Sigmoid colon (tissue), 6 donors: ENCODE measurements at regions not wholly inside any gene's neighbourhood (a gene's known extent, or its start where the extent isn't known, plus 50 kb on each side); places are given as distances from the start of the nearest gene placed in this dataset.

Experiments used
- DNase-seq: peaks from one replicate; pipeline ENCODE4 v3.0.0-alpha.2; 2019
- H3K27ac ChIP-seq, 4 donors: fragments of 200-600 bp; sonication (generic); one replicate each; pipeline ENCODE4 v1.5.1; 2016 to 2019; ENCODE audit warnings: mild to moderate bottlenecking in 1 of 4
- H3K27me3 ChIP-seq, 3 donors: fragments of 200-600 bp; sonication (generic); one replicate each; pipeline ENCODE4 v1.5.1; 2019; ENCODE audit warnings: mild to moderate bottlenecking in 1 of 3
- H3K36me3 ChIP-seq, 4 donors: fragments of 200-600 bp; sonication (generic); one replicate each; pipeline ENCODE4 v1.5.1; 2016 to 2019
- H3K4me1 ChIP-seq, 4 donors: fragments of 200-600 bp; sonication (generic); one replicate each; pipeline ENCODE4 v1.5.1; 2017 to 2019
- H3K4me3 ChIP-seq, 4 donors: fragments of 200-600 bp; sonication (generic); one replicate each; pipeline ENCODE4 v1.5.1; 2017 to 2019; ENCODE audit warnings: mild to moderate bottlenecking in 2 of 4, moderate library complexity in 1 of 4
- H3K9me3 ChIP-seq, 4 donors: fragments of 200-600 bp in 3 of 4; sonication (generic) in 3 of 4; one replicate each; pipeline versions ENCODE4 v1.5.1 to v1.6.1; 2013 to 2019
- EP300 ChIP-seq, 4 donors: sonication (generic); formaldehyde crosslinking; IDR thresholded peaks; one replicate each; pipeline ENCODE4 v1.6.1; 2017; ENCODE audit warnings: antibody characterized with exemption in 4 of 4
- POLR2A ChIP-seq, 2 donors: fragments of 450-650 bp; IDR thresholded peaks; one replicate each; pipeline ENCODE4 v1.6.1; 2016; ENCODE audit warnings: antibody characterized with exemption in 2 of 2, mild to moderate bottlenecking in 2 of 2, moderate library complexity in 2 of 2
- POLR2AphosphoS5 ChIP-seq, 4 donors: sonication (generic); formaldehyde crosslinking; IDR thresholded peaks; one replicate each; pipeline ENCODE4 v1.6.1; 2017; ENCODE audit warnings: antibody characterized with exemption in 4 of 4
- WGBS, 2 donors: extraction: QIAGEN DNeasy Blood & Tissue Kit; methylation state at CpG; one replicate each; pipeline ENCODE4 v1.1.7; 2013; 5-methylcytosine and 5-hydroxymethylcytosine counted together
- intact Hi-C: fragments of 100-400 bp; cut with DNase I; formaldehyde crosslinking; loops from one replicate; pipeline ENCODE4 v1.15.1; 2023
- TF ChIP-seq, protein P1 (sequence below), 4 experiments: fragments of 450-650 bp in 3 of 4; fragments of 200-600 bp in 1 of 4; IDR thresholded peaks; one replicate each; pipeline ENCODE4 v1.5.1; 2016 to 2019; ENCODE audit warnings: antibody characterized with exemption in 4 of 4, mild to moderate bottlenecking in 3 of 4, moderate library complexity in 2 of 4
- donor health status: healthy with polysubstance abuse.
- donor health status: healthy.

DNA sequence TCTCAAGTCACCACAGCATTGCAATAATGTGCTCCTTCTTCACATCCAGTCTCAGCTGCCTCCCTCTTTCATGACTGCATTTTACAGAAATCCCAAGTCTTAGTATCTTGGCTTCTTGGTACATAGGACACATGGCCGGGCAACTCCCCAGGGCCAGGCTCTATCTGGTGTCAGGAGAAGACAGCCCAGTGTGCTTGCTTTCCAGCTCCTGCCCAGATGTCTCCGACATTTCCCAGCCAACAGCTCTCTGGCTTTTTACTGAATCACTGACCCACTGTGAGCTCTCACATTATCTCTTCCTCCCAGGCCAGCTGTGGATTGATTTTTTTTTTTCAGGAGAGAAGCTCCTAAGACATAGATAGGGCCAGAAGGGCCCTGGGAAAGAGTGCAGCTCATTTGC, 346.0 kb upstream of the C11orf87 start:
- DNase-seq = no peak
- Histone ChIP-seq H3K9me3 (no peaks in the 10 kb centered on the region), H3K27ac (no peak overlapping the region), H3K36me3 (no peaks in the 10 kb centered on the region), H3K27me3 (no peaks in the 10 kb centered on the region), H3K4me1 (peaks cover 0 to 11% (median 0%) of the 10 kb centered on the region in 4 donors), H3K4me3 (no peak overlapping the region)
- intact Hi-C loops = no loop called here
- 86 to 92% methylated on average over 2 of the region's 2 CpGs for WGBS, 2 donors
- TF ChIP-seq EP300 (IDR thresholded peaks at IDR 0.05) (no peak), POLR2A (IDR thresholded peaks at IDR 0.05) (no peak), POLR2AphosphoS5 (IDR thresholded peaks at IDR 0.05) (no peak)
- TF ChIP-seq, protein P1, sequence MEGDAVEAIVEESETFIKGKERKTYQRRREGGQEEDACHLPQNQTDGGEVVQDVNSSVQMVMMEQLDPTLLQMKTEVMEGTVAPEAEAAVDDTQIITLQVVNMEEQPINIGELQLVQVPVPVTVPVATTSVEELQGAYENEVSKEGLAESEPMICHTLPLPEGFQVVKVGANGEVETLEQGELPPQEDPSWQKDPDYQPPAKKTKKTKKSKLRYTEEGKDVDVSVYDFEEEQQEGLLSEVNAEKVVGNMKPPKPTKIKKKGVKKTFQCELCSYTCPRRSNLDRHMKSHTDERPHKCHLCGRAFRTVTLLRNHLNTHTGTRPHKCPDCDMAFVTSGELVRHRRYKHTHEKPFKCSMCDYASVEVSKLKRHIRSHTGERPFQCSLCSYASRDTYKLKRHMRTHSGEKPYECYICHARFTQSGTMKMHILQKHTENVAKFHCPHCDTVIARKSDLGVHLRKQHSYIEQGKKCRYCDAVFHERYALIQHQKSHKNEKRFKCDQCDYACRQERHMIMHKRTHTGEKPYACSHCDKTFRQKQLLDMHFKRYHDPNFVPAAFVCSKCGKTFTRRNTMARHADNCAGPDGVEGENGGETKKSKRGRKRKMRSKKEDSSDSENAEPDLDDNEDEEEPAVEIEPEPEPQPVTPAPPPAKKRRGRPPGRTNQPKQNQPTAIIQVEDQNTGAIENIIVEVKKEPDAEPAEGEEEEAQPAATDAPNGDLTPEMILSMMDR (IDR thresholded peaks at IDR 0.05) = no peak

DNA sequence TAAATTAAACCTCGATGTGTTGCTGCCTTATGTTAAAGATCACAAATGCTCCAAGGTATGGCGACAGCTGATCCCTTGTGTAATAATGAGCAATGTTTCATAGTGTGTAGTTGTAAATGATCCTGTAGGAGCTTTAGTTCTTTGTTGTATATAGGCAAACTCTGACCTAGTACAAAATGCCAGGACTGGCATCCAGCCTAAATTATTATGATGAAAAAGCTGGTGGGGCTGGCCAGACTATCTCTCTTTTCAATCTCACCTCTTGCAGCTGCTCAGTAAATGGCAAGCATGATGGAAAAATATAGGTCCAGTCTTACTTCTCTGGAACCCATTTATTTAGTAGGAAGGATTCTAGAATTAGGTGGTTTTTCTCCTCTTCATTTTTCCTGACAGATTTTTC, 345.1 kb upstream of the C11orf87 start:
- H3K27me3 ChIP-seq = no peaks in the 10 kb centered on the region
- H3K4me3 ChIP-seq = no peak overlapping the region
- TF ChIP-seq POLR2AphosphoS5 (IDR thresholded peaks at IDR 0.05) = no peak
- TF ChIP-seq POLR2A (IDR thresholded peaks at IDR 0.05) = no peak
- TF ChIP-seq, protein P1 (IDR thresholded peaks at IDR 0.05) = no peak
- no peak for TF ChIP-seq EP300 (IDR thresholded peaks at IDR 0.05)
- no peaks in the 10 kb centered on the region for H3K36me3 ChIP-seq
- 72 to 84% methylated on average over 2 of the region's 2 CpGs for WGBS, 2 donors
- no peak for DNase-seq
- peaks cover 0 to 7% (median 0%) of the 10 kb centered on the region in 4 donors for H3K4me1 ChIP-seq
- H3K27ac ChIP-seq = no peak overlapping the region
- no peaks in the 10 kb centered on the region for H3K9me3 ChIP-seq
- intact Hi-C loops = no loop called here

DNA sequence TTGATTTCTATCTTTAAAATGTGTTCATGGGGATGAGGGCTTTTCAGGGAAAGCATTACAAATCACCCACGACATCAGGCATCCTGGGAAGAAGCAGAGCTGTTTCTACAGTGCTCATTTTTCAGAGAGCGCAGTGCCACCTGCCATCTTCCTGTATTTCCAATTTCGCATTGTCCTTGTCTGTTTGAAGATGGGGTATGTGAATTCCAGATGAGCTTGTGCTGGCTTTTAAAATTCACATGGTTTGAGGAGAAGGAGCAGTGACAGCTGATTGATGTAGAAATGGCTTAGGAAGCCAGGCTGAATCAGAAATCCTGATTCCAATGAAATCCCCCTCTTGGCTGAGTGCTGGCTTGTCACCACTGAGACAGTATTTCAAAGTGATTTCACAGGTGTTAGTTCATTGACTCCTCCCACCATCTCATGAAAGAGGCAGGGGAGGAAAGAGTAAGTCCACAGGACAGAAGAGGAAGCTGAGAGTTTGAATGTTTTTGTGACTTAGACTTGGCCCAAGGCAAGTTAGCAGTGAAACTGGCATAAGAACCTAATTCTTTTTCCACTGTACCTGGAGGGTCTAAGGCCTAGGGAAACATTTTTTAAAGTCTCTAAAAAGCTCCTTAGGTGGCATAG, 344.6 kb upstream of the C11orf87 start:
- WGBS, 2 donors = 76 to 84% methylated on average over 3 of the region's 3 CpGs
- no peak for DNase-seq
- Histone ChIP-seq H3K4me3 (no peak overlapping the region), H3K27ac (no peak overlapping the region), H3K4me1 (peaks cover 0 to 1% (median 0%) of the 10 kb centered on the region in 4 donors), H3K27me3 (no peaks in the 10 kb centered on the region), H3K36me3 (no peaks in the 10 kb centered on the region), H3K9me3 (no peaks in the 10 kb centered on the region)
- intact Hi-C loops = no loop called here
- TF ChIP-seq, protein P1 (IDR thresholded peaks at IDR 0.05) = no peak
- TF ChIP-seq POLR2AphosphoS5 (IDR thresholded peaks at IDR 0.05) (no peak), POLR2A (IDR thresholded peaks at IDR 0.05) (no peak), EP300 (IDR thresholded peaks at IDR 0.05) (no peak)

DNA sequence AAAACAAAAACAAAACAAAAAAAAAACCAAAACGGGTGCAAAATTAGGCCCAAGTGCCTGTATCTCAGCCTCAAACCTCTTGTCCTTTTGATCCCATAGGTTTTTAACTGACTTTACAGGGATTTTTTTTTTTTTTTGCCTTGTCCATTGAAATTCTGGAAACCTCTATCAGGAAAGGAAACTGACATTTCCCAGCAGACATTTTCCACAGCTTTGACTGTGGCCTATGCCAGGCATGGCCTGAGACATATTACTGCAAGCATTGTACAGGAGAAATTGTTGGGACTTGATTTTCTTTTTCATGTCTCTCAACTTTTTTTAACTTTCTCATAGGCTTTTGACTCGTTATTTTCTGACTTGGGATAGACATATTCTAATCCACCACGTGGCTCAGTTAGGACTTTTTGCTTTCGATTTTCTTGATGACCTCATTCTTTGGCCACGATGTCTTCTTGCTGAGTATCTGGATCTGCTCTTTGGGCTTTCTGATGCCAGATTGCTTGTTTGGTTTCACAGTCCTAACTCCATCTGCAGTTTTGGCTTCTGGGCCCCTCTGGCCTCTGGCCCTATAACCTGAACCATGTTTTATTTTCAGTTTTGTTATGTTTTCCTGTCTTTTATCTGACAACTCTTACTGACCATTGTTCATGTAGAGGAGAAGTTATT, 336.1 kb upstream of the C11orf87 start:
- H3K4me1 ChIP-seq = no peaks in the 10 kb centered on the region
- peaks cover 0 to 5% (median 0%) of the 10 kb centered on the region in 4 donors for H3K9me3 ChIP-seq
- TF ChIP-seq POLR2A (IDR thresholded peaks at IDR 0.05) (no peak), POLR2AphosphoS5 (IDR thresholded peaks at IDR 0.05) (no peak), EP300 (IDR thresholded peaks at IDR 0.05) (no peak)
- TF ChIP-seq, protein P1 (IDR thresholded peaks at IDR 0.05) = no peak
- H3K36me3 ChIP-seq = no peaks in the 10 kb centered on the region
- H3K27me3 ChIP-seq = no peaks in the 10 kb centered on the region
- WGBS, 2 donors = 77 to 81% methylated on average over 5 of the region's 5 CpGs
- intact Hi-C loops = no loop called here
- DNase-seq = no peak
- H3K4me3 ChIP-seq = no peak overlapping the region
- H3K27ac ChIP-seq = no peak overlapping the region
